ENCODE measurements at regions not wholly inside any gene's neighbourhood (a gene's known extent, or its start where the extent isn't known, plus 50 kb on each side); places are given as distances from the start of the nearest gene placed in this dataset.

GRCh38 chr5:68057191-68057590 lies 158.4 kb upstream of the PIK3R1 start:
- no peak overlapping the region for H2AFZ ChIP-seq (ENCODE audit: control insufficient read depth, low read depth, low read length)
- no peaks in the 10 kb centered on the region for H3K36me3 ChIP-seq (ENCODE audit: control insufficient read depth in 2 of 2, insufficient read depth in 2 of 2, low read length in 1 of 2)
- DNase-seq (ENCODE audit: low read depth, low spot score): no peak
- H3K9me3 ChIP-seq (replicated peaks; ENCODE audit: control insufficient read depth, insufficient read depth, low read length): no peaks in the 10 kb centered on the region
- in situ Hi-C loops (cut with MboI): no loop called here
- no TSS peak for BruUV-seq (replicated peaks)
- no peak overlapping the region for H3K9ac ChIP-seq (ENCODE audit: control insufficient read depth, insufficient read depth, low read length)
- TF ChIP-seq SPI1 (IDR thresholded peaks at IDR 0.05; ENCODE audit: borderline replicate concordance, insufficient read depth, low read depth, low read length) (no peak), HCFC1 (IDR thresholded peaks at IDR 0.05; ENCODE audit: low read length) (no peak), NFYA (IDR thresholded peaks at IDR 0.05; ENCODE audit: borderline replicate concordance, low read depth, low read length) (no peak), NRF1 (conservative IDR thresholded peaks at IDR 0.05; ENCODE audit: low read depth, low read length) (no peak), PBX3 (IDR thresholded peaks at IDR 0.05; ENCODE audit: insufficient replicate concordance, low read depth, low read length) (no peak), RAD51 (IDR thresholded peaks at IDR 0.05) (no peak), ATF3 (IDR thresholded peaks at IDR 0.05; ENCODE audit: borderline replicate concordance, extremely low read depth, low read depth, low read length) (no peak), SRF (IDR thresholded peaks at IDR 0.05; ENCODE audit: low read depth in 2 of 2, low read length in 2 of 2) (no peak)
- no peaks in the 10 kb centered on the region for H3K27me3 ChIP-seq (replicated peaks in 1 of 2; ENCODE audit: control insufficient read depth in 2 of 2, insufficient read depth in 2 of 2, low read length in 1 of 2)
- H4K20me1 ChIP-seq (ENCODE audit: control insufficient read depth, insufficient read depth): no peaks in the 10 kb centered on the region
- ChIA-PET RAD21 (ENCODE audit: unreplicated experiment) (no interaction called here), SMC1A (ENCODE audit: uncharacterized antibody, unreplicated experiment) (interaction anchor here (1.3 kb wide), 1 partner anchor 11 kb away, joined by 3 read pairs; no protein-coding TSS in a partner anchor), CTCF (no interaction called here), POLR2A (no interaction called here)
- intact Hi-C loops (cut with micrococcal nuclease; ENCODE audit: unreplicated experiment): no loop called here
- no peak overlapping the region for H3K4me3 ChIP-seq
- WGBS (ENCODE audit: insufficient coverage, insufficient replicate concordance, low lambda C conversion rate, missing lambda C conversion rate): 81% methylated on average over 4 of the region's 4 CpGs
- no peak for ATAC-seq
- no peaks in the 10 kb centered on the region for H3K79me2 ChIP-seq (ENCODE audit: control insufficient read depth, insufficient read depth, low read length)
- H3K27ac ChIP-seq (ENCODE audit: control insufficient read depth, insufficient read depth): no peak overlapping the region
- no peak for FAIRE-seq
- H3K4me1 ChIP-seq (ENCODE audit: control insufficient read depth, insufficient read depth, low read length): no peaks in the 10 kb centered on the region
- H3K4me2 ChIP-seq (ENCODE audit: control insufficient read depth, insufficient read depth): no peak overlapping the region
